GM12874 (cell line): ENCODE measurements at regions not wholly inside any gene's neighbourhood (a gene's known extent, or its start where the extent isn't known, plus 50 kb on each side); places are given as distances from the start of the nearest gene placed in this dataset.

Experiments used
- TF ChIP-seq, protein P1 (sequence below): IDR thresholded peaks from 2 replicates; pipeline ENCODE4 v1.5.1; 2011; ENCODE audit warnings: low read depth, mild to moderate bottlenecking, control low read depth, low read length, moderate library complexity; ENCODE audit not compliant: insufficient read depth

DNA sequence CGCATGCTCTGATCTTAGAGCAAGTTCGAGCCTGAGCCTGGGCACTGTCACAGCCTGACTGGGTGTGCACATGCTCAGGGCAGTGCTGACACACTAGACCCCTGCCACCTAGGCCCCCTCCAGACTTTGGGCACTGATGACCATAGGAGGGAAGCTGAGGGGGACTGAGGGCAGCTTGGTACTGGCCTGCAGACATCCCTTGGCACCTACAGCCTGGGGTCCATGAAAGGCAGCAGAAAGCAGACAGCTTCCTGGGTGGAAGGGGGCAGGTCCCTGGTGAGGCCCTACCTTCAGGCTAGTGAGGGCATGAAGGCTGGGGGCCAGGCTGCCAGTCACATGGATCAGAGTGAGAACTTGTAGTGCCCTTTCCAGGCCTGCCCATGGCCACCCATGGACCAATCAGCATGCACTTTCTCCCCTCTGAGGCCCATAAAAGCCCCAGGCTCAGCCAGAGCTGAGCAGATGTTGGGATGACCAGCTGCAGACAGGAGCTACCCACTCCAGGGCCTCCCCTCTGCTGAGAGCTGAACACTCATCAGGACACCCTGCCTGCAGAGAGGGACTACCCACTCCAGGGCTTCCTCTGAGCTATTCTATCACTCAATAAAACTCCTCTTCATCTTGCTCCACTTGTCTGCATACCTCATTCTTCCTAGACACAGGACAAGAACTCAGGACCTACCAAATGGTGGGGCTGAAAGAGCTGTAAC is 680.8 kb downstream of the MATN1 start:
- TF ChIP-seq, protein P1, sequence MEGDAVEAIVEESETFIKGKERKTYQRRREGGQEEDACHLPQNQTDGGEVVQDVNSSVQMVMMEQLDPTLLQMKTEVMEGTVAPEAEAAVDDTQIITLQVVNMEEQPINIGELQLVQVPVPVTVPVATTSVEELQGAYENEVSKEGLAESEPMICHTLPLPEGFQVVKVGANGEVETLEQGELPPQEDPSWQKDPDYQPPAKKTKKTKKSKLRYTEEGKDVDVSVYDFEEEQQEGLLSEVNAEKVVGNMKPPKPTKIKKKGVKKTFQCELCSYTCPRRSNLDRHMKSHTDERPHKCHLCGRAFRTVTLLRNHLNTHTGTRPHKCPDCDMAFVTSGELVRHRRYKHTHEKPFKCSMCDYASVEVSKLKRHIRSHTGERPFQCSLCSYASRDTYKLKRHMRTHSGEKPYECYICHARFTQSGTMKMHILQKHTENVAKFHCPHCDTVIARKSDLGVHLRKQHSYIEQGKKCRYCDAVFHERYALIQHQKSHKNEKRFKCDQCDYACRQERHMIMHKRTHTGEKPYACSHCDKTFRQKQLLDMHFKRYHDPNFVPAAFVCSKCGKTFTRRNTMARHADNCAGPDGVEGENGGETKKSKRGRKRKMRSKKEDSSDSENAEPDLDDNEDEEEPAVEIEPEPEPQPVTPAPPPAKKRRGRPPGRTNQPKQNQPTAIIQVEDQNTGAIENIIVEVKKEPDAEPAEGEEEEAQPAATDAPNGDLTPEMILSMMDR: no peak

- TF ChIP-seq, protein P1: no peak
These were observed 681.5 kb downstream of the MATN1 start for GRCh38 chr1:30041741-30042437.

DNA sequence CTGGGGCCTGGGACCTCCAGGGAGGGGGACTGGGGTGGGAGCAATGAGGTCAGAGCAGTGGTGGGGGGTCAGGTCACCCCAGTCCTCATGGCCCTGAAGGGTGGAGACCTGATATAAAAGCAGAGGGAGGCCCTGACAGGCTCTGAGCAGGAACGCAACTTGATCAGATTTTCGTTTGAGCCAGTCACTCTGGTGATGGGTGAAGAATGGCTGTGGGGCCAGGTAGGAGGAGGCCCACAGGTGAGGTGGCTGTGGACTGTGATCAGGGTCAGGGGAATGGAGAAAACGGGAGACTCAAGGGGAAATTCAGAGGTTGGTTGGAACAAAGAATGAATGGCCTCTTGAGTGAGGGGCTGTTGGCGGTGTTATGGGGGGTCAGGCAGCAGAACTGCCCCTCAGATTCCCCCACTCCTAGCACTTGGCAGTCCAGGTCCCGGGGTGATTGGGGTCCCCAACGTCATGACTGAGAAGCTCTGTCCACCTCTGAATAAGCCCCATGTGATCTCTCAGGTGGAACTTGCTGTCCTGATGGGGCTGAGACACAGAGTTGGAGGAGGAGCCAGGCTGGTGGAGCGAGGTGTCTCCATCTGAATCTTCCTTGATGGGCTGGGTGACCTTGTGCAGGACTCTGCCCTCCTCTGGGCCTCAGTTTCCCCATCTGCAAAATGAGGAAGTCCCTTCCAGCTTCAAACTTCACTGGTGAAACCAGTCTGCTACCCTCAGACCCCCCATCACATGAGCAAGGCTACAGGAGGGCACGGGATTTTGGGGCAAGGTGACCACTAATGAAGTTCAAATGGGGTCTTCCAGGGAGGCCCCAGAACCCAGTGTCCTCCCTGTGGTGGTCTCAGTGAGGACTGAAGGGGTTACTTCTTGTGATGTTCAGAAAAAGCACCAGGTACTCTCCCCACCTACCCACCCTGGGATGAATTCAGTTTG is 683.0 kb downstream of the MATN1 start:
- TF ChIP-seq, protein P1: no peak

DNA sequence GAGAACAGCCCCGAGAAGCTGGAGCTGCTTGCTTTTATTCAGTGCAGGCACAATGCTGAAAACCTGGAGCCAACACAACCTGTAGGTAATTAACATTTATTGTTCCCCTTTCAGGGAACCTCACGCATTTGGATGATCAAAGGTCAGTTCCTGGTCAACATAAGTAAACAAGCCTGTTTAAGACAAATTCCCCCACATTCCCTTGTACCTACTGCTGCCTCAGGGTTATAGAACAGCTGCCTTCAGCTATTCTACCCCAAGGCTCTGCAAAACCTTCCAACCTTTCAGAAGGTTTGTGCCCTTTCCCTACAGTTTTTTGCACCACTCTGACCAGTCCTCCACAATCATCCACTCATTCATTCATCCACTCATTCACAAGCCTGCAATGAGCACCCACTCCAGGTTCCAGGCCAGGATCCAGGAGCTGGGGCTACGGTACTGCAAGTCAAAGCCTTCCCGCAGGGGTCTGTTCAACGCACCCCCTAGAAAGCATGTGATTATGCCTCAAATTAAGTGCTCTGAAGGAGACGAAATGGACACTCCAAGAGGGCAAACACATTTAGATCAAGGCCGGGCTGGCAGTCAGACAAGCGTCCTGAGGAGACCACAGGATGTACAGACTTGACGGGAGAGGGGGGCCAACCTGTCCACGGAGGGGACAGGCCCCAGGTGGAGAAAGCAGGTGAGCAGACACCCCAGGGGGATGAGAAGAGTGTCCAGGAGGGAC is 683.9 kb downstream of the MATN1 start:
- TF ChIP-seq, protein P1: no peak

- TF ChIP-seq, protein P1: no peak
These were observed 685.0 kb downstream of the MATN1 start for GRCh38 chr1:30038134-30039025.

DNA sequence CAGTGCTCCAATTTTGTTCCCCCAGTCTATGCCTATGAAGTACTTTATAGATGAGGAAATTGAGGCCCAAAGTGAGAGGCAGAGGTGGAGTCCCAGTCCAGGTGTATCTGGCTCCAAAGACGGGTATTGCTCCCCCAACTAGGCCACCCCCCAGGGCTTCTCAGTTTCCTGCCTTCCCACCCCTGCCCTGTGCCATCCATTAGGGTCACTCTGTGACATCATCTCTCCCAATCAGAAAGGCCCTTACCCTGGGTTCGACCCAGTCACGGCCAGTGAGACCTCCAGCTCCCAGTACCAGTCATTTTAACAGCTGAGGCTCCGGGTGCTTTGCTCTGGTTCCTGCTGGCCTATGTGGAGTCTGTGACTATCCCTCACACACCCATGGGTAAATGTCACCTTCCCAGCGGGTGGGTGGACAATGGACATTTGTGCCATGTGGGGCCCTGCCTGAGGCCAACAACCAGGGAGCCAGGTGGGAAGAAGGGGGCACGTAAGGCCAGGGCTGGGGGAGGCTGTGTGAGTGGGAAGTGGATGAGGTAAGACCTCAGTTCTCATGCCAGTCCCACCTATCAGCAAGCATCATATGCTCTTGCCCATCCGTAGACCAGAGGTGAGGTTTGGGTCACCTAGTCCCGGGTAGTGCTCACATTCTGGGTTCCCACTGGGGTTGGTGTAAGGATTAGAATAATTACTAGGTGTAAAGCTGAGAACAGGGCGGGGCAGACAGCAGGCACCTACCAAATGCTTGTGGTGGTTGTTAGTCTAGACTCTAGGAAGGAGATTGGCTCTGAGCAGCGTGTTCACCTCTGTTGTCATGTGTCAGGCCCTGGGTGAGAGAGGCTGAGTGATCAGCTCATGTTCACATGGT is 685.9 kb downstream of the MATN1 start:
- TF ChIP-seq, protein P1: no peak
